GM19438 (cell line): ENCODE measurements at regions not wholly inside any gene's neighbourhood (a gene's known extent, or its start where the extent isn't known, plus 50 kb on each side); places are given as distances from the start of the nearest gene placed in this dataset.

Experiments used
- ATAC-seq: cut with Tn5 transposase; IDR thresholded peaks from one replicate; pipeline ENCODE4 v1.9.1; 2021; ENCODE audit warnings: low read depth; ENCODE audit not compliant: unreplicated experiment

DNA sequence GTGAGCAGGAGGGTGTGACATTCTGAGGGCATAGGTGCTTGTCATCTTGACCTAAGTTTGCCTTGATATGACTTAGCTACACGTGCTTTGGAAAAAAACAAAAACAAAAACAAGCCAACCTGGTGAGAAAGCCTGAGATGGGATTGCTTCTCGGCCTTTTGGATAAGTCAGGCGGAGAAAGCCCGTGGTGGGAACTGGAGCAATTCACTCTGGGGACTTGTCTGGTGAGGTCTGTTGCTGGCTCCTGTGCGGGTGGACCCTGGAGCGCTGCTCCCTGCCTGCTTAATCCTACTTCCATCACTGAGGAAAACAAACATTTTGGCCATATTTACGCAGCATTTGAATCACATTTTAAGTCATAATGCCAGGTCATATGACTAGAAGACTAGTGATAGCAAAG lies 100.3 kb downstream of the SNX19 start:
- ATAC-seq = no peak

GRCh38 chr11:130816546-130817329 lies 99.5 kb downstream of the SNX19 start:
- no peak for ATAC-seq

- ATAC-seq = no peak
These were observed 98.8 kb downstream of the SNX19 start for GRCh38 chr11:130817330-130817944.

- ATAC-seq = no peak
These were observed 96.7 kb downstream of the SNX19 start for GRCh38 chr11:130819625-130820024.
